GM18507 (cell line): ENCODE measurements at regions not wholly inside any gene's neighbourhood (a gene's known extent, or its start where the extent isn't known, plus 50 kb on each side); places are given as distances from the start of the nearest gene placed in this dataset.

ENCODE experiments used
- DNase-seq: peaks from one replicate; pipeline ENCODE4 v3.0.0; 2011; ENCODE audit warnings: low read depth; ENCODE audit not compliant: insufficient read length; ENCODE audit errors: extremely low spot score
- FAIRE-seq: peaks from 2 replicates; lab custom pipeline; 2011; peaks lifted over from hg19 to GRCh38; lab: Jason Lieb, UNC

- FAIRE-seq = peak; percentile 21
- no peak for DNase-seq
Measured at GRCh38 chr12:92277795-92278194, 132.1 kb upstream of the BTG1 start.

- FAIRE-seq (no peak), DNase-seq (no peak)
Measured at GRCh38 chr12:92276276-92276675, 130.6 kb upstream of the BTG1 start.

GRCh38 chr12:92275443-92276154 lies 130.0 kb upstream of the BTG1 start:
- no peak for DNase-seq
- no peak for FAIRE-seq

GRCh38 chr12:92273076-92273475 lies 127.4 kb upstream of the BTG1 start:
- DNase-seq (no peak), FAIRE-seq (no peak)

DNA sequence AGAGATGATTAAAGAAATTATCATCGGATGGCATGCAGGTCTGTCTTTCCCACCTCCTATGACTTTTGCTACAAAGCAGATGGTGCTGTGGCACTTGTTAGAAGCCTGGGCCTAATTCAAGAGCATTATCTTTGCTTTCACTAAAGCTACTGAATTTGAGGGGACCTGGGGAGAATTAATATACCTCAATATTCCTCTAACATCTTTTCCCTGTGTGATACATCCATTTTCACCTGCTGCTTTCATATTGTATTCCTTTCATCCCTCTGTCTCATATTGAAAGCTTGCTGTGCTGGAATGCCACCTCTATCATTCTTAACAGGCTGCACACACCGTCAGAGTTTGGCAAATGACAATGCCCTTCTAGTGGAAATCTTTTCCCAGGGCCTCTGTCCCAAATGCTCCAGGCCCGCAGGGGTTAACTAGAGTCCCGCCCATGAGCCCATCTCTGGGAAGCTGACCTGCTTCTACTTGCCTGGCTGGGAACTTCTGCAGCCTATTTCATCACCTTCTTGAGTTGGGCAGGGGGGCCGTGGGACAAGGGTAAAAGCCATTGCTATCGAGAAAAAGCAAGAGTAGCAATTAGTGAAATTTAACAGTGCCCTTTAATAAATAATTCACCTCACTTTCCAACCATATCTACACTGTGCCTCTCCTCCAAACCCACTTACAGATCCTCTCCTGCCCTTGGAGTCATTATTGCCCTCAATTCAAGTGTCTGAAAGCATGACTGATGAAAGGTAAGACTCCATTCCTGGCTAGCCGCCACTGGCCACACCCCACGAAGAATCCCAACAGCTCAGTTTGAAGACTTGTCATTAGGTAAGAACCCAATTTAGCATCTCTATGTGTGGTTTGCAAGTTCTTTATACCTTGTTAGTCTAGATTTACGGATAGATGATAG lies 126.7 kb upstream of the BTG1 start:
- FAIRE-seq (no peak), DNase-seq (no peak)

GRCh38 chr12:92271341-92271740 lies 125.7 kb upstream of the BTG1 start:
- DNase-seq = no peak
- FAIRE-seq = no peak

DNA sequence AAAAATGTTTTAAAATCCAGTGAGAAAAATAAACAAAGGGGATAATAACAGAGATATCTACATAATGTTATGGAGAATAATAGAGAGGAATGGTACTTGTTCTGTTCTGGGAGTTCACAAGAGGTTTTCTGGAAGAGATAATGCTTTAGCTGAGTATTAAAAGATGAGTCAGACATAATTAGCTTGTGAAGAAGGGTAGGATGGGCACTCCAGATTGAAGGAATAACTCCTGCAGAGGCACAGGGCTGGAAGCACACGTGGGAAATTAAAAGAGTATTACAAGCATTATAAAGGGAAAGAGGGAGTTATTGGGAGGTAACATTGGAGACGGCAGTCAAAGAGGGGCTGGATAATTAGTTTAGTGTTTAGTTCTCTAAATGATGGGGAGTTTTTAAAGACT lies 124.9 kb upstream of the BTG1 start:
- DNase-seq = no peak

DNA sequence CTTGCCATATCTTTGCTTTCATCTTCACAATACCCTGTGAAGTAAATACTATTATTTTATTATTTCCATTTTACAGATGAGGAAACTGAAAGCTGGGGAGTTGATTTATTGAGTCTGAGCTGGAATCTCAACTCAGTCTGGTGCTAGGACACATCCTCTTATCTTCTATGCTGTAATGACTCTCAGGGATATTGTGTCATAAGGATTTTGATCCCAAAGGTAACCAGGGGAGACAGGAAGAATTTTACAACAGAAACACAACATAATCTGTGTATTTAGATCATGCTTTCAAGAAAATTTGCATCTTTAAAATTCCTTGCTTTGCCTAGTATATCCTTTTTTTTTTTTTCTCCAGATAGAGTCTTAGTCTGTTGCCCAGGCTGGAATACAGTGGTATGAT lies 123.3 kb upstream of the BTG1 start:
- FAIRE-seq = no peak
- no peak for DNase-seq

More for the DNA sequence above, 124.9 kb upstream of the BTG1 start:
- FAIRE-seq = no peak

DNA sequence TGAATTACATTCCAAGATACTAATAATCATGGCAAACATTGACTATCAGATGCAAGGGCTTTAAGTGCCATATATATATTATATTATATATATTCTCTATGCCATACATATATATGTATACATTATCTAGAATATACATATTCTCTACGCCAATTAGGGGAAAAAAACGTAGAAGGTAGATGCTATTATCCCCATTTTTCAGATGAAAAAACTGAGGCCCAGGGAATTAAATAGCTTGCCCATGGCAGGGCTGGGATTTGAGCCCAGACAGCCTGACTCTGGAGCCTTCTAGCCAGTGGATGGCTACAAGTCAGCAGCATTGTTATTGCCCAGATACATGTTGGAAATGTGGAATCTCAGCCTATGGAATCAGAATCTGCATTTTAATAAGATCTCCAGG lies 116.0 kb upstream of the BTG1 start:
- DNase-seq (no peak), FAIRE-seq (no peak)

DNA sequence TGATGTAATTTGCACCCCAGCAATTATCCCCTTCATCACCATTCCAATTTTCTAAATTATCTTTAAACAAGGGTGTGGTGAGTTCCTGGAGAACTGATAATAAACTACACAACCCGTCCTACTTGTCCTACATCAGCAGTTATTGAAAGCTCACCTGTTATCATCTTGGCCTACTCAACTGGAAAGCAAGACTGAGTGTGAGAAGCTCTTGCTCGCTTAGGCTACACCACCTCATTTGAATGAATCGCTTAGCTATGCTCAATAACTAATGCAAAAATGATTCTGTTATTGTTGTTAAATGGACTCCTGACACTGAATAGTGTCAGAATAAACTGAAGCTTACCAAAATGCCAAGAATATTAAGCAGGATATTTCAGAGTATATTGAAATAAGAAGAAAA lies 115.4 kb upstream of the BTG1 start:
- no peak for DNase-seq
- peak; percentile 49 for FAIRE-seq

GRCh38 chr12:92259696-92260251 lies 114.1 kb upstream of the BTG1 start:
- no peak for FAIRE-seq
- no peak for DNase-seq

- FAIRE-seq (no peak), DNase-seq (no peak)
Measured at GRCh38 chr12:92259291-92259690, 113.6 kb upstream of the BTG1 start.

DNA sequence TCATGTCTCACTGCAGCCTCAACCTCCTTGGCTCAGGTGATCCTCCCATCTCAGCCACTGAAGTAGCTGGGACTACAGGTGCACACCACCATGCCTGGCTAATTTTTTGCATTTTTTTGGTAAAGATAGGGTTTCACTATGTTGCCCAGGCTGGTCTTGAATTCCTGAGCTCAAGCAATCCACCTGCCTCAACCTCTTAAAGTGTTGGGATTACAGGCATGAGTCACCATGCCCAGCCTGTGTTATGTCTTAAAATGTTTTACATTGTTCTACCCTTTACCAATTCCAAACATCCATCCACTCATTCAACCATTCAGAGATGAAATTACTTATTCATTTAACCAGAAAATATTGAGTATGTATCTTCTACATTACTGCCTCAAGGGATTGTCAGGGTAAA lies 111.6 kb upstream of the BTG1 start:
- FAIRE-seq = no peak
- no peak for DNase-seq

- no peak for DNase-seq
- no peak for FAIRE-seq
Measured at GRCh38 chr12:92255741-92256140, 110.1 kb upstream of the BTG1 start.

DNA sequence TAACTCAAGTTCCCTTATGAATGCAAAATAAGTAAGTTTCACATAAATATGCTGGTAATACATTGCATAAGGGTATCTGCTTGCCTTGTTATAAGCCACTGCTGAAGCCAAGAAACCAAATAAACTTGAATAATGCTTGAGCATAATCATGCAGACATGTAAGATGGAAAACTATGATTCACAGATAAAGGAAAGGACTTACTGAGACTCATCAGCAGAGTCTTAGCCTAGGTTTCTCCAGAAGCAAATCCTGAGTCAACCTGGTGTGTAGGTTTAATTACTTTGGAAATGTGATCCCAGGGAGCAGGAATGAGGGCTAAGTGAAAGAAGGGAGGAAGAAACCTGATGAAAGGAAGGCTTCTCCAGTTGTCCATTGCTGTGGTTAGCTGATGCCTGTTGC lies 107.7 kb upstream of the BTG1 start:
- FAIRE-seq (no peak), DNase-seq (no peak)

GRCh38 chr12:92248977-92249376 lies 103.3 kb upstream of the BTG1 start:
- DNase-seq (no peak), FAIRE-seq (no peak)

- DNase-seq (no peak), FAIRE-seq (no peak)
Measured at GRCh38 chr12:92244036-92244435, 98.4 kb upstream of the BTG1 start.

DNA sequence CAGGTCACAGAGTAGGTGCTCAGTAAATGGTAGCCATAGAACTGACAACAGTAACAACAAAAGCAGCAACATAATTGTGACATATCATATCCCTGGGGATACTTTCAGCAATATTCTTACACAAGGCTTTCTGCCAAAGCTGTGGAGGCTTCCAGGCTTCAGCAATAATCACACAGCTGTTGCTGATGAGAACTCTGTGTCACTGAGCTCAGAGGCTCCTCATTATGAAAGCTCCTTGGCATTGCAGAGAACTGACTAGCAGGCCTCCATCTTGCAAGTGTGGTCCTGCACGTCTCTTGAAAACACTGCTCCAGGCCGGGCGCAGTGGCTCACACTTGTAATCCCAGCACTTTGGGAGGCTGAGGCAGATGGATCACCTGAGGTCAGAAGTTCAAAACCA lies 97.3 kb upstream of the BTG1 start:
- no peak for DNase-seq
- FAIRE-seq = no peak

- DNase-seq = no peak
- no peak for FAIRE-seq
Measured at GRCh38 chr12:92237762-92238523, 92.3 kb upstream of the BTG1 start.

DNA sequence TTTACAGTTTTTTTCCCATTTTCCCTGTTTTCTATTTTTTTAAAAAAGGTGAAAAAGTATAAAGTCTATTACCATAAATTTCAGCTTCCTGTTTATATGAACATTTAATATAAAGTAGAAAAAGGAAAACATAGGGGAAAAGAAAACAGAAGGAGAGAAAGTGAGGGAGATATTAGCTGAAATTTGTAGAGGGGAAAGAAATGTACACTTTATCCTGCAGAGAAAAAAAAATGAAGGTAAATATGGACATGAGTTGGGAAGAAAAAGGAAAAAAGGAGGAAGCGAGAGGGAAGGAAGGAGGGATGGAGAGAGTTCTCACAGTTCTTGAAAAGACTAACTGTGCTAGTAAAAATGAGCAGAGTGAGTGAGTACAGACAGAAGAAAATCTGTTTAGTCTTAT lies 91.6 kb upstream of the BTG1 start:
- FAIRE-seq = no peak
- no peak for DNase-seq
